ENCODE measurements at regions not wholly inside any gene's neighbourhood (a gene's known extent, or its start where the extent isn't known, plus 50 kb on each side); places are given as distances from the start of the nearest gene placed in this dataset.

GRCh38 chr10:78889536-78890063 lies 179.2 kb upstream of the ZMIZ1 start:
- Mint-ChIP-seq H3K9me3 (peaks cover 8% of the 10 kb centered on the region), H3K36me3 (ENCODE audit: low read depth) (no peaks in the 10 kb centered on the region), H3K27me3 (ENCODE audit: low read depth) (peaks cover 4% of the 10 kb centered on the region), H3K4me3 (no peak overlapping the region), H3K27ac (no peak overlapping the region), H3K4me1 (ENCODE audit: low read depth) (no peaks in the 10 kb centered on the region)
- no peak for DNase-seq (ENCODE audit: low spot score)

DNA sequence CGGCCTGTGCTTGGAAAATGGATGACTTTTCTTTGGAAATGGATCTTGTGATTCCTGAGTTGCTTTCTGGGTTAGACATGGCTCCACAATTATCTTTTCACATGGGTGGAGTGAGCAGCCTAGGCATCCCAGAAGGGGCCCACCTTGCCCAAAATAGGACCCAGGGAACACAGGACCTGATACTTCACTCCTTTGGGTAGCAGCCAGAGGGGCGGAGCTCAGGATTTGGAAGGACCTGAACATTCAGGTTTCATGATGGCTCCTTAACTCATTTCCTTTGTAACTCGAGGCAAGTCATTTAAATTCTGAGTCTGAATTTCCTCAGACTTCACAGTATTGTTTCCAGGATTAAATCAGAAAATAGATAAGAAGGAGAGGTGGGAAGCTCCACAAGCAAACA lies 178.3 kb upstream of the ZMIZ1 start:
- no peaks in the 10 kb centered on the region for H3K4me1 Mint-ChIP-seq (ENCODE audit: low read depth)
- H3K36me3 Mint-ChIP-seq (ENCODE audit: low read depth) = no peaks in the 10 kb centered on the region
- no peak overlapping the region for H3K27ac Mint-ChIP-seq
- H3K27me3 Mint-ChIP-seq (ENCODE audit: low read depth) = peaks cover 4% of the 10 kb centered on the region
- no peak for DNase-seq (ENCODE audit: low spot score)
- no peak overlapping the region for H3K4me3 Mint-ChIP-seq
- peaks cover 8% of the 10 kb centered on the region for H3K9me3 Mint-ChIP-seq

DNA sequence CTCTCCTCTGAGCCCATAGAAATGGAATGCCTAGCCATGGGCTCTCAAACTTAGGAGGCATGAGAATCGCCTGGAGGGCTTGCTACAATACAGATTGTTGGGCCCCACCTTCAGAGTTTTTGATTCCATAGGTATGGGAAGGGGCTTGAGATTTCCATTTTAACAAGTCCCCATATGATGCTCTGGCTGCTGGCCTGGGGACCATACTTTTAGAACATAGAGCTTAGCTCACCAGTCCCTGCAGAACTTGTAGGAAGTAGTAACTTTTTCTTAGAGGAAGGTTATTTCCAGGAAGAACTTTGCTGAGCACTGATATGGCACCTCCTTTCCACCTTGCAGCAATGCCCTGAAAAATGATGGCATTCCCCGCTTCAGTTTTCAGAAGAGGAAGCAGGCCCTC lies 177.0 kb upstream of the ZMIZ1 start:
- no peaks in the 10 kb centered on the region for H3K4me1 Mint-ChIP-seq (ENCODE audit: low read depth)
- H3K36me3 Mint-ChIP-seq (ENCODE audit: low read depth) = no peaks in the 10 kb centered on the region

GRCh38 chr10:78892338-78893176 lies 176.2 kb upstream of the ZMIZ1 start:
- Mint-ChIP-seq H3K36me3 (ENCODE audit: low read depth) (no peaks in the 10 kb centered on the region), H3K4me3 (no peak overlapping the region), H3K4me1 (ENCODE audit: low read depth) (no peaks in the 10 kb centered on the region)

More for the DNA sequence above, 177.0 kb upstream of the ZMIZ1 start:
- peaks cover 4% of the 10 kb centered on the region for H3K27me3 Mint-ChIP-seq (ENCODE audit: low read depth)
- no peak for DNase-seq (ENCODE audit: low spot score)
- H3K9me3 Mint-ChIP-seq = no peaks in the 10 kb centered on the region
- H3K4me3 Mint-ChIP-seq = no peak overlapping the region
- H3K27ac Mint-ChIP-seq = no peak overlapping the region

GRCh38 chr10:78893217-78893616 lies 175.5 kb upstream of the ZMIZ1 start:
- H3K4me3 Mint-ChIP-seq = no peak overlapping the region
- no peaks in the 10 kb centered on the region for H3K36me3 Mint-ChIP-seq (ENCODE audit: low read depth)
- H3K27me3 Mint-ChIP-seq (ENCODE audit: low read depth) = peaks cover 4% of the 10 kb centered on the region
- no peak overlapping the region for H3K27ac Mint-ChIP-seq
- no peak for DNase-seq (ENCODE audit: low spot score)
- H3K9me3 Mint-ChIP-seq = no peaks in the 10 kb centered on the region
- H3K4me1 Mint-ChIP-seq (ENCODE audit: low read depth) = no peaks in the 10 kb centered on the region

More at GRCh38 chr10:78892338-78893176, 176.2 kb upstream of the ZMIZ1 start:
- peaks cover 4% of the 10 kb centered on the region for H3K27me3 Mint-ChIP-seq (ENCODE audit: low read depth)
- H3K9me3 Mint-ChIP-seq = no peaks in the 10 kb centered on the region
- no peak for DNase-seq (ENCODE audit: low spot score)
- no peak overlapping the region for H3K27ac Mint-ChIP-seq

DNA sequence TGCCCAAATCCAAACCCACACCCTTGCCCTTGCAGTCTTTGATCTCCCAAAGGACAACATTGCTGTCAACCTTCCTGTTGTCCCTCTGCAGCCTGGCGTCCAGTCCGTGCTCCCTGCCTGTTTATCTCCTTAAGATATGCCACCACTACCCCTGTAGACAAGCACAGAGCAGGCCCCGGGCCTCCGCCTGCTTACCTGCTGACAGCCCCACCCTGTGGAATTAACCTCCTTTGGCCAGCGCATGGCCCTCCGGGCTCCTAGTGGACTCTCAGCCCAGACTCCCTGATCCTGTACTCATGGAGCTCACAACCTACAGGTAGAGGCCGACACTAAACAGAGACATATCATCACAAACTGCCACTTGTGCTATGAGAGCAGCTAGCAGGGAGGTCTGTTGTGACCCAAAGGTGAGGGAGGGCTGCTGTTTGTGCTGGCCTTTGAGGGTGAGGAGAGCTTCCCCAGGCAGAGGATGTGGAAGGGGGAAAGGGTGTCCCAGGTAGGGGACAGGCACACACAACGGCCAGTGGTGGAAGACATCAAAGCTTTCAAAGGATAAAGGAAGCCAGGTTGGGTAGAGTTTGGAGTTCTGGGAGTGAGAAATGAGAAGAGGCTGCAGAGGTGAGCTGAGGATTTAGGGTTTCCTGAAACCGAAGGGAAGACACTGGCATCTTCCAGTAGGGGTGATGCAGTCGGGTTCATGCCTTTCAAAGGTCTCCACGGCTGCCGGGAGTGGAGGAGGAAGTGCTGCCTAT lies 174.5 kb upstream of the ZMIZ1 start:
- H3K4me3 Mint-ChIP-seq = no peak overlapping the region
- H3K4me1 Mint-ChIP-seq (ENCODE audit: low read depth) = no peaks in the 10 kb centered on the region
- H3K27me3 Mint-ChIP-seq (ENCODE audit: low read depth) = peaks cover 4% of the 10 kb centered on the region
- H3K36me3 Mint-ChIP-seq (ENCODE audit: low read depth) = no peaks in the 10 kb centered on the region
- H3K9me3 Mint-ChIP-seq = no peaks in the 10 kb centered on the region
- DNase-seq (ENCODE audit: low spot score) = peak; percentile 2
- H3K27ac Mint-ChIP-seq = no peak overlapping the region

DNA sequence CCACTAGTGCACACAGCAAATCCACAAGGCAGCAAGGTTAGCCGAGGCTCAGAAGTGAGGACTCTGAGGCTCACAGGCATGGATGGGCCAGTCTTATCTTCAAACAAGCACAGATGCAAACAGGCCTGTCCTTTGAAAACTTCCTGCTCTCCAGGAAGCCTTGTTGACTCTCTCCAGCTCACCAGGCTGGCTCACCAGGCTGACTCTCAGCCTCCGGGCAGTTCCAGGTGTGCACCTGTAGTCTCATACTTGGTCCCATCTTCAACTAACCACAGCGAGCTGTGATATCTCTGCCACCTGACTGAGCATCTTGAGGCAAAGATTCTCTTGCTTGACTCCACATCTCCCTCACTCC lies 173.9 kb upstream of the ZMIZ1 start:
- no peaks in the 10 kb centered on the region for H3K4me1 Mint-ChIP-seq (ENCODE audit: low read depth)
- H3K27me3 Mint-ChIP-seq (ENCODE audit: low read depth) = peaks cover 2% of the 10 kb centered on the region
- no peaks in the 10 kb centered on the region for H3K9me3 Mint-ChIP-seq
- no peak overlapping the region for H3K27ac Mint-ChIP-seq
- no peak for DNase-seq (ENCODE audit: low spot score)
- H3K36me3 Mint-ChIP-seq (ENCODE audit: low read depth) = no peaks in the 10 kb centered on the region
- H3K4me3 Mint-ChIP-seq = no peak overlapping the region

DNA sequence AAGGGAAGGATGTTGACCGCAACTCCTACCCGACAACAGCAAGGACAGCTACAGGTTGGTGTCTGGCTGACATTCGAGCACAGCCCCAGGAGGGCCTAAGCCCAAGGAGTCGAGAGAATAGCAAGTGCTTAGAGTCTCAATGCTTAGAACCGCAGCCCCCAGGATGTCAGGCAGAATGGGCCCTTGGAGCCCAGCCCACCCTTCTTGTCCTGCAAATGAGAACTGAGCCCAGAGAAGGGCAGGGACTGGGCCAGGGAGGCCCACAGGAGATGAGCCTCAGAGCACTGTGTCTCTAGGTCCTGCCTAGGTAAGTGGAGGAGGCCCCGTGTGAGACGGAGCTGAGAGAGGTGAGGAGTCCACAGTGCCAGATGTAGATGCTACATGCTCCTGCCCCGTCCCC lies 173.3 kb upstream of the ZMIZ1 start:
- Mint-ChIP-seq H3K27me3 (ENCODE audit: low read depth) (peaks cover 2% of the 10 kb centered on the region), H3K4me3 (no peak overlapping the region), H3K27ac (no peak overlapping the region), H3K4me1 (ENCODE audit: low read depth) (no peaks in the 10 kb centered on the region), H3K36me3 (ENCODE audit: low read depth) (no peaks in the 10 kb centered on the region), H3K9me3 (no peaks in the 10 kb centered on the region)
- no peak for DNase-seq (ENCODE audit: low spot score)

GRCh38 chr10:78896159-78896928 lies 172.4 kb upstream of the ZMIZ1 start:
- Mint-ChIP-seq H3K27ac (no peak overlapping the region), H3K27me3 (ENCODE audit: low read depth) (peaks cover 2% of the 10 kb centered on the region), H3K9me3 (no peaks in the 10 kb centered on the region), H3K4me1 (ENCODE audit: low read depth) (no peaks in the 10 kb centered on the region), H3K36me3 (ENCODE audit: low read depth) (no peaks in the 10 kb centered on the region), H3K4me3 (no peak overlapping the region)
- DNase-seq (ENCODE audit: low spot score) = no peak

- Mint-ChIP-seq H3K27ac (no peak overlapping the region), H3K9me3 (no peaks in the 10 kb centered on the region), H3K36me3 (ENCODE audit: low read depth) (no peaks in the 10 kb centered on the region), H3K4me1 (ENCODE audit: low read depth) (no peaks in the 10 kb centered on the region), H3K4me3 (no peak overlapping the region), H3K27me3 (ENCODE audit: low read depth) (no peaks in the 10 kb centered on the region)
- no peak for DNase-seq (ENCODE audit: low spot score)
Observed at GRCh38 chr10:78898341-78899097, 170.2 kb upstream of the ZMIZ1 start.

GRCh38 chr10:78899098-78899754 lies 169.5 kb upstream of the ZMIZ1 start:
- Mint-ChIP-seq H3K9me3 (no peaks in the 10 kb centered on the region), H3K27ac (no peak overlapping the region), H3K36me3 (ENCODE audit: low read depth) (no peaks in the 10 kb centered on the region)

GRCh38 chr10:78899996-78900714 lies 168.6 kb upstream of the ZMIZ1 start:
- no peaks in the 10 kb centered on the region for H3K27me3 Mint-ChIP-seq (ENCODE audit: low read depth)
- no peak overlapping the region for H3K27ac Mint-ChIP-seq
- H3K4me3 Mint-ChIP-seq = no peak overlapping the region
- H3K4me1 Mint-ChIP-seq (ENCODE audit: low read depth) = no peaks in the 10 kb centered on the region
- no peaks in the 10 kb centered on the region for H3K36me3 Mint-ChIP-seq (ENCODE audit: low read depth)
- no peak for DNase-seq (ENCODE audit: low spot score)
- no peaks in the 10 kb centered on the region for H3K9me3 Mint-ChIP-seq

More at GRCh38 chr10:78899098-78899754, 169.5 kb upstream of the ZMIZ1 start:
- H3K4me1 Mint-ChIP-seq (ENCODE audit: low read depth) = no peaks in the 10 kb centered on the region
- no peak overlapping the region for H3K4me3 Mint-ChIP-seq
- DNase-seq (ENCODE audit: low spot score) = no peak
- no peaks in the 10 kb centered on the region for H3K27me3 Mint-ChIP-seq (ENCODE audit: low read depth)

All from T-helper 2 cell treated with Interferon-gamma antibody and Interleukin-4, amounts not matched to agents 5 μg/mL and 100 μg/mL, for 36 hours (primary cell).